Ovary (tissue), 3 donors: ENCODE measurements at regions not wholly inside any gene's neighbourhood (a gene's known extent, or its start where the extent isn't known, plus 50 kb on each side); places are given as distances from the start of the nearest gene placed in this dataset.
"Not testable (repeated sequence)": the region's sequence is repeated elsewhere in the genome, so short reads cannot be mapped to it uniquely, and the experiment has no call there.

Experiments
- CTCF ChIP-seq, 3 donors: fragments of 450-650 bp in 2 of 3; fragments of 200-600 bp in 1 of 3; IDR thresholded peaks; one replicate each; pipeline versions ENCODE4 v1.5.1 to v1.8.0; 2016 to 2022; ENCODE audit warnings: antibody characterized with exemption in 3 of 3, mild to moderate bottlenecking in 1 of 3
- EP300 ChIP-seq: sonication (generic); formaldehyde crosslinking; IDR thresholded peaks from one replicate; pipeline ENCODE4 v1.6.1; 2017; ENCODE audit warnings: antibody characterized with exemption
- POLR2A ChIP-seq: fragments of 450-650 bp; IDR thresholded peaks from one replicate; pipeline ENCODE4 v1.6.1; 2017; ENCODE audit warnings: antibody characterized with exemption, mild to moderate bottlenecking, moderate library complexity
- donor health status: DM: no; HTN: no; CAD: no.

- not testable (repeated sequence) for TF ChIP-seq CTCF (IDR thresholded peaks at IDR 0.05); EP300; POLR2A
Measured at GRCh38 chr4:11054937-11055336, 370.4 kb upstream of the CLNK start.
